Activated CD8-positive, alpha-beta T cell treated with anti-CD3 and anti-CD28 coated beads, Interleukin-2, amount 10 ng/mL, durations not matched to agents 7 days and 5 days (primary cell): ENCODE measurements at regions not wholly inside any gene's neighbourhood (a gene's known extent, or its start where the extent isn't known, plus 50 kb on each side); places are given as distances from the start of the nearest gene placed in this dataset.

Experiments
- ATAC-seq: fragments of 150-1000 bp; cut with Tn5 transposase; one replicate; pipeline ENCODE4 v1.10.0; 2021; ENCODE audit warnings: moderate library complexity
- CTCF ChIA-PET: fragments of 350-600 bp; sonication (Branson Sonifier 250); formaldehyde crosslinking; loops from one replicate; lab custom pipeline; 2021; ENCODE audit warnings: antibody characterized with exemption; lab: Charles Lee
- POLR2A ChIA-PET: fragments of 350-600 bp; sonication (Branson Sonifier 250); formaldehyde crosslinking; loops from one replicate; lab custom pipeline; 2021; ENCODE audit warnings: antibody characterized with exemption; lab: Charles Lee
- DNase-seq: peaks from one replicate; pipeline ENCODE4 v3.0.0-alpha.2; 2020
- H3K27ac Mint-ChIP-seq: one replicate; pipeline ENCODE4 v1.8.0; 2021; ENCODE audit warnings: mild to moderate bottlenecking, mixed read lengths
- H3K27me3 Mint-ChIP-seq: one replicate; pipeline ENCODE4 v1.8.0; 2021; ENCODE audit warnings: low read depth, mixed read lengths
- H3K36me3 Mint-ChIP-seq: one replicate; pipeline ENCODE4 v1.8.0; 2021; ENCODE audit warnings: low read depth, mixed read lengths
- H3K4me1 Mint-ChIP-seq: one replicate; pipeline ENCODE4 v1.8.0; 2021; ENCODE audit warnings: low read depth, mixed read lengths
- H3K4me3 Mint-ChIP-seq: one replicate; pipeline ENCODE4 v1.8.0; 2021; ENCODE audit warnings: mild to moderate bottlenecking, mixed read lengths
- H3K9me3 Mint-ChIP-seq: one replicate; pipeline ENCODE4 v1.8.0; 2022; ENCODE audit warnings: mixed read lengths; ENCODE audit not compliant: insufficient read depth

- Mint-ChIP-seq H3K9me3 (peaks cover 4% of the 10 kb centered on the region), H3K4me1 (no peaks in the 10 kb centered on the region), H3K27ac (no peak overlapping the region), H3K4me3 (no peak overlapping the region), H3K27me3 (no peaks in the 10 kb centered on the region), H3K36me3 (no peaks in the 10 kb centered on the region)
- DNase-seq (no peak), ATAC-seq (no peak)
- POLR2A ChIA-PET: no interaction called here
- CTCF ChIA-PET: no interaction called here
Observed at GRCh38 chrX:113634565-113634964, 793.9 kb upstream of the AMOT start.

- ATAC-seq: no peak
- Mint-ChIP-seq H3K9me3 (no peaks in the 10 kb centered on the region), H3K27ac (no peak overlapping the region), H3K4me3 (no peak overlapping the region), H3K36me3 (no peaks in the 10 kb centered on the region), H3K4me1 (no peaks in the 10 kb centered on the region), H3K27me3 (no peaks in the 10 kb centered on the region)
- POLR2A ChIA-PET: no interaction called here
- CTCF ChIA-PET: no interaction called here
- no peak for DNase-seq
Observed at GRCh38 chrX:113629326-113629725, 788.7 kb upstream of the AMOT start.

GRCh38 chrX:113594123-113594841 lies 753.7 kb upstream of the AMOT start:
- Mint-ChIP-seq H3K4me3 (no peak overlapping the region), H3K9me3 (no peaks in the 10 kb centered on the region), H3K27me3 (no peaks in the 10 kb centered on the region), H3K4me1 (no peaks in the 10 kb centered on the region), H3K27ac (no peak overlapping the region), H3K36me3 (no peaks in the 10 kb centered on the region)
- POLR2A ChIA-PET: no interaction called here
- ATAC-seq: no peak
- no peak for DNase-seq
- CTCF ChIA-PET: no interaction called here

GRCh38 chrX:113586281-113586898 lies 745.8 kb upstream of the AMOT start:
- ChIA-PET POLR2A (no interaction called here), CTCF (no interaction called here)
- DNase-seq (no peak), ATAC-seq (no peak)
- H3K27ac Mint-ChIP-seq: no peak overlapping the region
- H3K4me1 Mint-ChIP-seq: no peaks in the 10 kb centered on the region
- no peaks in the 10 kb centered on the region for H3K36me3 Mint-ChIP-seq
- H3K4me3 Mint-ChIP-seq: no peak overlapping the region
- H3K9me3 Mint-ChIP-seq: no peaks in the 10 kb centered on the region
- H3K27me3 Mint-ChIP-seq: no peaks in the 10 kb centered on the region

GRCh38 chrX:113580486-113580885 lies 739.9 kb upstream of the AMOT start:
- ChIA-PET POLR2A (no interaction called here), CTCF (no interaction called here)
- no peak overlapping the region for H3K4me3 Mint-ChIP-seq
- DNase-seq: no peak
- no peaks in the 10 kb centered on the region for H3K9me3 Mint-ChIP-seq
- no peaks in the 10 kb centered on the region for H3K36me3 Mint-ChIP-seq
- H3K4me1 Mint-ChIP-seq: no peaks in the 10 kb centered on the region
- no peak overlapping the region for H3K27ac Mint-ChIP-seq
- H3K27me3 Mint-ChIP-seq: no peaks in the 10 kb centered on the region
- no peak for ATAC-seq

GRCh38 chrX:113558576-113558975 lies 717.9 kb upstream of the AMOT start:
- no peaks in the 10 kb centered on the region for H3K36me3 Mint-ChIP-seq
- no peaks in the 10 kb centered on the region for H3K9me3 Mint-ChIP-seq
- no peaks in the 10 kb centered on the region for H3K27me3 Mint-ChIP-seq
- no peaks in the 10 kb centered on the region for H3K4me1 Mint-ChIP-seq
- DNase-seq: no peak
- POLR2A ChIA-PET: no interaction called here
- H3K4me3 Mint-ChIP-seq: no peak overlapping the region
- ATAC-seq: no peak
- no peak overlapping the region for H3K27ac Mint-ChIP-seq
- CTCF ChIA-PET: no interaction called here

GRCh38 chrX:113551919-113552318 lies 711.3 kb upstream of the AMOT start:
- ATAC-seq (no peak), DNase-seq (no peak)
- Mint-ChIP-seq H3K4me1 (no peaks in the 10 kb centered on the region), H3K9me3 (no peaks in the 10 kb centered on the region), H3K4me3 (no peak overlapping the region), H3K27ac (no peak overlapping the region), H3K27me3 (no peaks in the 10 kb centered on the region), H3K36me3 (no peaks in the 10 kb centered on the region)
- ChIA-PET POLR2A (no interaction called here), CTCF (no interaction called here)

- H3K27me3 Mint-ChIP-seq: no peaks in the 10 kb centered on the region
- ATAC-seq (no peak), DNase-seq (no peak)
- no peaks in the 10 kb centered on the region for H3K9me3 Mint-ChIP-seq
- no peak overlapping the region for H3K4me3 Mint-ChIP-seq
- H3K36me3 Mint-ChIP-seq: no peaks in the 10 kb centered on the region
- POLR2A ChIA-PET: no interaction called here
- no peaks in the 10 kb centered on the region for H3K4me1 Mint-ChIP-seq
- CTCF ChIA-PET: no interaction called here
- no peak overlapping the region for H3K27ac Mint-ChIP-seq
Observed at GRCh38 chrX:113548308-113549015, 707.8 kb upstream of the AMOT start.

GRCh38 chrX:113545040-113545439 lies 704.4 kb upstream of the AMOT start:
- H3K27me3 Mint-ChIP-seq: no peaks in the 10 kb centered on the region
- ATAC-seq: no peak

GRCh38 chrX:113539599-113540356 lies 699.1 kb upstream of the AMOT start:
- POLR2A ChIA-PET: no interaction called here
- H3K36me3 Mint-ChIP-seq: no peaks in the 10 kb centered on the region
- no peaks in the 10 kb centered on the region for H3K27me3 Mint-ChIP-seq
- ATAC-seq: no peak
- DNase-seq: no peak
- CTCF ChIA-PET: no interaction called here
- no peaks in the 10 kb centered on the region for H3K4me1 Mint-ChIP-seq
- H3K9me3 Mint-ChIP-seq: no peaks in the 10 kb centered on the region
- no peak overlapping the region for H3K4me3 Mint-ChIP-seq
- no peak overlapping the region for H3K27ac Mint-ChIP-seq

More at GRCh38 chrX:113545040-113545439, 704.4 kb upstream of the AMOT start:
- ChIA-PET POLR2A (no interaction called here), CTCF (no interaction called here)
- Mint-ChIP-seq H3K4me3 (no peak overlapping the region), H3K36me3 (no peaks in the 10 kb centered on the region), H3K4me1 (no peaks in the 10 kb centered on the region), H3K27ac (no peak overlapping the region), H3K9me3 (no peaks in the 10 kb centered on the region)
- DNase-seq: no peak

- Mint-ChIP-seq H3K27ac (no peak overlapping the region), H3K27me3 (no peaks in the 10 kb centered on the region), H3K36me3 (no peaks in the 10 kb centered on the region), H3K9me3 (no peaks in the 10 kb centered on the region), H3K4me3 (no peak overlapping the region), H3K4me1 (no peaks in the 10 kb centered on the region)
- ChIA-PET POLR2A (no interaction called here), CTCF (no interaction called here)
- ATAC-seq: no peak
- no peak for DNase-seq
Observed at GRCh38 chrX:113529426-113530013, 688.9 kb upstream of the AMOT start.
